ENCODE measurements at regions not wholly inside any gene's neighbourhood (a gene's known extent, or its start where the extent isn't known, plus 50 kb on each side); places are given as distances from the start of the nearest gene placed in this dataset.

DNA sequence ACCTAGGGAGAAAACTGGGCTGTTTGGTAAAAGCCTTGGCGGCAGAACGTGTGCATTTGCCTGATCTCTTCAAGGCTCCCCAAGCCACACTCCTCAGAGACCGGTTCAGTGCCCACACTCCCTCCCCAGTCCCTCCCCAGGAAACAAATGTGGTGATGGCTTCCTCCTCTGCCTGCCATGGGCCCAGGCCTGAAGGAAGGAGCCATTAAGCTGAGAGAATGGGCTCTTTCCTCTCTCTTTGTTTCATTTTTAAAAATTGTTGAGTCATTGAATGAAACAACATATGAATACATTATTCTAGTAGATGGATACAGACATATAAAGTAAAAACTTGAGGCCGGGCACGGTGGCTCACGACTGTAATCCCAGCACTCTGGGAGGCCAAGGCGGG lies 50.6 kb upstream of the YWHAQ start:
- no peak for DNase-seq

DNA sequence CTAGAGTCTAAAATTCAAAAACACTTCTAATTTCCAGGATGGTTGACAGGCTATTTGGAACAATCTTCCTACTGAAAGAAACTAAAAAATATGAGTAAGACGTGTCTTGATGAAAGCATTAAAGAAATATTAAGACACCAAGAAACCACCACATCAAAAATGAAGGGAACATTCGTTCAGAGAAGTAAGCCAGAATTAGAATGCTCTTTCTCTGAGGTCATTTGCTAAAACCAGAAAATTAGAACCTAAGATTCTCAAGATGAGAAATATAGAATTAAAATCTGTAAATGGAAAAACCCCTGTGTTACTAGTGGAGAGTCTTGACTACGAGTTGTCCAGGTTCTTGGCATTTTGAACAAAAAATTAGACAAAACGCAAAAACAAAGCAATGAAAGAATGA lies 54.8 kb upstream of the YWHAQ start:
- DNase-seq: no peak

DNA sequence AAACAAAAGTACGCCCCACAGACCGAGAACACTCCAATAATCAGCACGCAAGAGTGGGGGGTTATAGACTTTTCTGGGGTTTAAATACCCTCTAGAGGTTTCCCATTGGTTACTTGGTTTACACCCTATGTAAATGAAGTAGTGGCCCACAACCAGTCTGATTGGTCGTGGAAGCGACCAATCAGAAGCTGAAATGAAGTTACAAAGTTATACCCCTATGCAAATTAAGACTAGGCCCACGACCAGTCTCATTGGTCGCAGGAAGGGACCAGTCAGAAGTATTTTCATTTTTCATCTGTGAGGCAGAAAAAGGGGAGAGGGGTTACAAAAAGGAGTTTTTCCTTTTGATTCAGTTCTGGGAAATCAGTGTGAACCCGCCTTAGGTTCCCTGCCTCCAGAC lies 55.3 kb upstream of the YWHAQ start:
- no peak for DNase-seq

DNA sequence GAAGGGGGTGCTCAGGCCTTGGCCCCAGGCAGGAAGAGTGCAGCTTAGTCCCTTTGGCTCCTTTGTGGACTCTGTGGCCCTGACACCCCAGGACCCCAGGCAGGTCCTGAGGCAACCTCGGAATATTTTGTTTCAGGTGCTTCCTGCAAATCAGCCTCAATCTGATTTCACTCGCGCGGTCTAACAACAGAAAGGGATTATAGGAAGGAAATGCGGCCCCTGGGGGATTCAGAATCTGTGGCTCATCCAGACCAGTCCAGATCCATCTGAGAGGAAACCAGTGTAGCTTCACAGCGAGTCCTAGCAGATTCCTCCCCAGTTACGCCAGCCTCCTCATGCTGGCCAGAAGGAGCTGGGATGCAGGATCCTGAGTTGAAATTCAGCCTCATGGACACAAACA lies 59.5 kb upstream of the YWHAQ start:
- DNase-seq: no peak

DNA sequence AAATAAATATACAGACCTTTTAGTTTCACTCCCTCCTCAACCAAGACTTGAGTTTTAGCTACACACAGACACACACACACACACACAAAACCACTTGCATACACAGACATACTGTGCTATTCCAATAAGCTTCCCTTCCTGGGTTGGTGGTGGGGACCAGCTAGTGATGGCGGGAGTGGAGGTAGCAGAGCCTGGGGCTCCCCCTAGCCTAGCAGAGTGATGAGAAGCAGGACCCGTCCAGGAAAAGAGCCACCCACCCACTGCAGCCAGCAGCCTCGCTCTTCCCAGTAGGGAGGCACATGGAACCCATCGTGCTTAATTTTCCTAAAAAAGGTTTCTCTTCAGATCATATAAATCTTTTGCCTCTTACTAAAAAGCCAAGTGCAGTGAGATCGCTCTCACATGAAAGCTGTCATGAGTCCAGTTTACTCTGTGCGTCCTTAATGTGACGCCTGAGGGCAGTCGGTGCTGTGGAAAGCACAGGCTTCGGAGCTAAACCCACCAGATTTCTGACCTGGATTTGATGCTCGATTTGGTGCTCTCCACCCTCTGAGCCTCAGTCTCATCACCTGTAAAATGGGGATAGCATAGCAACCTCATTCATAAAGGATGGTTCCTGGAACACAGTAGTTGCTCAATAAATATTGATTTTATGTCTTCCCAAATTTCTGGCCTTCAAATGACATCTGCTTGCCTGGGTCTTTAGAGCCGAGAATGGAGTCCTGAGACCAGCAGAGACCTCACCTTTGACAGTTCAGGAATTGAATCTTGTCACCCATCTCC lies 60.1 kb upstream of the YWHAQ start:
- DNase-seq: peak in 1 of 56 donors; percentile 23

DNA sequence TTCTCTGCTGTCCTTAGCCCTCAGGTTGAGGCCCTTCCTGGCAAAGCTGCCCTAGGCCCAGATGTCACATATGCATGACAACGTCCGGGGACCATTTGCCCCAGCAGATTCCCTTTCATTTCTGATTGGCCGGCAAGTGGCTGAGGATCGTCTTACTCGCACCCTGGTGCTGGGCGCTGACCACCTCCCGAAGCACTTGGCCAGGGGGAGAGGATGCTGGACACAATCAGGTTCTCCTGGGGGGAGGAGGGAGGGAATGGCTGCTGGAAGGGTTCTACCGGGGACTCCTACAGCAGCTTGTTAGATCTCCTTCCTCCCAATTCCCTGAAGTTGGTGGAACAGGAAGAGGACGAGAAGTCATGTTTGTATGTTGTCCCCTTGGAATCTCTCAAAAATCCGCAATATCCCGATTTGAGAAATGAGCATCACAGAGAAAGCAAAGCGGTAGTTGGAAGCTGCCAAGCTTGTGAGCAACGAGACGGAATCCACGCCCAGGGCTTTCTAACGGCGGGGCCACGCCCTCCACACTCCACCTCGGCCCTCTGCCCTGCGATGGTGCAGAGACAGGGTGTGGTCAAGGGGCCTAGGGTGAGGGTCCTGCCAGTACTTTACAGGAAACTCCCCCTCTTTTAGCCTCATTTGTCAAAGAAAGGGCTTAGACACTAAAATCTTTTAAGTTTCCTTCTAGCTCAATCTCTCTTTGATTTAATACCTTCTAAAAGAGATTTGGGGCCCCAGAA lies 61.8 kb upstream of the YWHAQ start:
- no peak for DNase-seq

DNA sequence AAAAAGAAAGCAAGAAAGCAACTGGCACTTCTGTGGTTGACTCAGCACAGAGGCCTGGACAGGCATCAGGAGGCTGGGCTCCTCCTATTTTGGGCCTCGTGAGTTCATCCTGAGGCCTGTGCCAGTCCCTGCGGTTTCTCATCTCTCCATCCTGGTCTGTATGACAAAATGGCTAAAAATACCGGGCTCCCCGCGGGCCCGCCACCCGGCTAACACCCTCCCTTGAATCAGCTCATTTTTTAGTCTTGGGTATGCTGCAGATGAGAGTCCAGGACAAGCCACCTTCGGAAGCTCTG lies 62.3 kb upstream of the YWHAQ start:
- DNase-seq: peak in 1 of 56 donors; percentile 25

DNA sequence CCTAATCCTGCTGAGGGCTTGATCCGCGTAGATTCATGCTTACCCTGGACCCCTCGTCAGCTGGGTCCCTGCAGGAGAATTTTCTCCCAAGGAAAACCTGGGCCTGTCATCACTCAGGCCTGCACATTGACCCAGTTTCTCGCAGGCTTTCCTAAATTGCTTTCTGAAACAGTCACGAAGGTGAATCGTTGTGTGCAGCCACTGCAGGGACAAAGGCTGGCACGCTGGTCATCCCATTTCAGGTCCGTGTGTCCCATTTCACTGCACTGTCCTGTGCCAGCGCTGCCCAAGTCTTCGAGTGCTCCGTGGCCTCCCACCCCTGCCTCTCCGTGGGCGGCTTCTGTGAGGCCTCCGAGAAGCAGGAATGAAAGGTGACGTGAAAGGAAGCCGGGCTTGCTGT lies 62.8 kb upstream of the YWHAQ start:
- no peak for DNase-seq

DNA sequence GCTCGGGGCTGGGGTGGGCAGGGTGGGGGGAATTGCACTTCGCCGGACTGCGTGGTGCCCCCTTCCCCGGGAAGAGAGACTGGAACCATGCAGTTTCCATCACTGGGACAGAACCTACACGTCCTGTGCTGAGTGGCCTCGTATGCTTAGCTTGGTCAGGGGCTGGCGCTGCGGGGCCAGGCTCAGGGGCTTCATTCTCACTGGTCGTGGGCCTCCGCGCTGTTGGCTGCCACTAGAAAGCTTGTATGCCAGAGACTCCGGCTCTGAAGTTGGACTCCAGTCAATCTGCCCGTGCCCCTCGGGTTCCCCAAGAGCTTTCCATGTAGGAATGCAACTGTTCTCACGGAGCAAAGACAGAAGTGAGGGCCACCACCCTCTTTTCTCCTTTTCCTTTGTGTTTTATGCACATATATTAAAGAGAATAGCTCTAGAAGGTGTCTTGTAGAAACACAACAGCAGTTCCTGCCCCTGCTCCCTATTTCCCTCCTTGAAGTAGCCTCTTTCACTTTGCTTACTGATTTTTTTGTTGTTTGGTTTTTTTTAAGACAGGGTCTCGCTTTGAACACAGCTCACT lies 64.0 kb upstream of the YWHAQ start:
- DNase-seq: no peak

DNA sequence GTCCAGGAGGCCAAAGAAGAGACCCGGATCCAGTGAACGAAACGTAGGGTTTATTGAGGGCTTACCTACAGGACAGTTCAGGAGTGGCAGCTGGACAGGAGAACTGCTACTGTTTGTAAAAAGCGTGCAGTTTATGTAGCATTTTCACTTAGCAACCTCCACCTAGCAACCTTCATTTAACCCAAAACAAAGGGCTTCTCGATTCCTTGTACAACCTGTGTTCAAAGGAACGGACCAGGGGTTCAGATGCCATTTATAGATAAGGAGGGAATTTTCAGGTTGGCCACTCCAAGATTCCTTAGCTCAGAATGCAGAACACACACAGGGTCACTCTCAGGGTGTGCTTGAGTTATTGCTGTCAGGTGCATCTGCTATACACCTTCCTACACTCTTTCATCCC lies 65.1 kb upstream of the YWHAQ start:
- DNase-seq: no peak

DNA sequence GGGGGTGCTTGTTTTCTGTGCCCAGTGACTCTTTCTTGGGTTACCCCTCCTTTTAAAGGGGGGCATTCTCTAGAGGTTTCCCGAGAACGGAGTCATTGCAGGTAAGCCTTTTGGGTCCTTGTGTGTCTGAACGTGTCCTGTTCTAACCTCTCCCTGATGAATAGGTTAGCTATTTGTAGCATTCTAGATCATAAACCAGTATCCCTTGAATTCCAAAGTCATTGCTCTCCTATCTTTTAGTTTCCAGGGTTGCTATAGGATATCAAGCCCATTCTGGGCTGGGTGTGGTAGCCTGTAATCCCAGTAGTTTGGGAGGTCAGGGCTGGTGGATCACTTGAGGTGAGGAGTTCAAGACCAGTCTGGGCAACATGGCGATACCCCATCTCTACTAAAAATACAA lies 65.9 kb upstream of the YWHAQ start:
- no peak for DNase-seq

DNA sequence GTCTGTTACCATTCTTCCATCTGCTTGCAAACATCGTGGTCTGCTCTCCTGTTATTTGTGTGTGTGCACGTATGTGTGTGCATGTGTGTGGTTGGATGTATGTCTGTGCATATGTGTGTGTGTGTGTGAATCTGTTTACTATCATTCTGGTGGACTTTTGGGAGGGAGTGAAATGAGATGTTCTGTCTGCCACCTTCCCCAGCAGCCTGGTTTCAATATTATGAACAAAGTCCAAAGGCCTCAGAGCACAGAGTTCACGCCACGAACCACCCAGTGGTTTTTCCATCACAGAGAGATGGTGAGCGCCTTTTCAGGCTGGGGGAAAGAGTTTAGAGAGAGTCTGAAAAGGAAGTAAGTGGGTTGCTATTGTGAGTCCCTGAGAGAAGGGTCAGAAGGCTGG lies 67.1 kb upstream of the YWHAQ start:
- DNase-seq: no peak

DNA sequence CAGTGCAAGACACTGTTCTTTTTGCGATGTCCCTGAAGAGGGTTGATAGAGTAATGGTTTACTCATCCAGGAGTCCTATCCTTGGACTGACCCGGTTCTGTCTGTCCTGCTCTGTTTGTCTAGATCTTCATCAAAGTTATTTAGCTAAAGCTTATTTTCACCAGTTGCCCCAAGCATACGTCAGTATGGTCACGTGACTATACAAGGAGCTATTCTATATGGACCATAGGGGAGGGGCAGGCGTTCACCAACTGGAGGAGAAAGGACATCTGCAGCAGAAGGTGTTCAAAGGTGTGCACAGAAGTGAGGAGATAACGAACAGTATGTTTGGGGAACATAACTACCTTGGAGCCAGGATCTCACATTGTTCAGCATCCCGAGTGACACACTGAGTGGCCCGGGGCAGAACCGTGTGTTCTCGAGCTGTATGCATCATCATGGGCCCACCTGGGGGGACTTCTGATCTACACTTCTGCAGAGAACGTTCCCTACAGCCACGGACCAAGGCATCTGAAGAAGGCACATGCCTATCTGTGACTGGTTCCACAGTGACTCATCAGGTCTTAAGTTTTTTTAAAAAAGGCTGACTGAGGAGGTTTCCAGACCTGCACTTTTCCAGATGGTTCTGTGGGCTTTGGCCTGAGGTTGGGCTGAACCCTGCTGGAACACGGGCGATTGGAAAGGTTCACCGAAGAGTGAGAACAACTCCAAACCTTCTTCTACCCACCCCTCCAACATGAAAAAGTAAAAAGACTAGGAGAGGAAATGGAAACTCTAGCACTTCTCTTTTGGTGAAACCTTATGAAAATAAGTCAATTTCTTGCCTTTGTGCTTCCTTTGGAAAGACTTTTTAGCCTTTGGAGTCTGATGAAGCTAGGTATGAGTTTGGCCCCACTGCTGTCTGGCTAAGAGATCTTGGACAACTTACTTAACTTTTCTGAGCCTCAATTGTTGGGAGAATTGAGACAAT lies 68.6 kb upstream of the YWHAQ start:
- no peak for DNase-seq

DNA sequence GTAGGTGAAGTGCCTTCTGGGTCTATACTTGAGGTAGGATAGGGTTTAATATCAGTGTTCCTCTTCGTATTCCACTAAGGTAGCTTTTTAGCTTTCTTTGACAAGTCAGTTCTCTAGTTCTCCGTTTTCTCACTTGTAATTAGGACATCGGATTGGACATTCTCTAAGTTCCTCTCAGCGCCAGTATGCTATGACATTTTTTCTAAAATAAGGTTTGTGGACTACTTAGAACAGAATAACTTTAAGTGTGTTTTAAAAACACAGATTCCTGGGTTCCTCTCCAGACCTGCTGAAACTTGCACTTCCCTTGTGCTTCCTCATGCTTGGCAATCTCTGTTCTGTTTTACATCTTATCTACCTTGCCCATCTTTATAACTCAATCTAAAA lies 69.3 kb upstream of the YWHAQ start:
- DNase-seq: no peak

DNA sequence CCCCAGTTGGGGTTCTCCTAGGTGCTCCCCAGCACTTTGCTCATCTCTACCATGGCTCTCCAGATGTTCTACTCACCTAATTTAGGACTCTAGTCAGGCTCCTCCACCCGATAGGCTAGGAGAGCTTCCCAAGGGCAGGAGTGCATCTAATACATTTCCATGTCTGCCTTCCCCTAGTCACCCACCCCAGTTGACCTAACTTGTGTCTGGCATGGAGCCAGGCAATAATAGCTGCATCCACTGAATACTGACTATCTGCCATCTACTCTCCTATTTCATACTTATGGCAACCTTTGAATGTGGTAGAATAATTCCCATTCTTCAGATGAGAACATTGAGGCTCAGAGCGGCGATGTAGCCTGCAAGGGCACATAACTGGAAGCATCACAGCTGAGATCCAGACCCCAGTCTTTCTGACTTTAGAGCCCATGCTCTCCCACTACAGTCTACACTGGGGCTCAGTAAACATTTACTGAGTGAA lies 71.8 kb upstream of the YWHAQ start:
- DNase-seq: no peak

DNA sequence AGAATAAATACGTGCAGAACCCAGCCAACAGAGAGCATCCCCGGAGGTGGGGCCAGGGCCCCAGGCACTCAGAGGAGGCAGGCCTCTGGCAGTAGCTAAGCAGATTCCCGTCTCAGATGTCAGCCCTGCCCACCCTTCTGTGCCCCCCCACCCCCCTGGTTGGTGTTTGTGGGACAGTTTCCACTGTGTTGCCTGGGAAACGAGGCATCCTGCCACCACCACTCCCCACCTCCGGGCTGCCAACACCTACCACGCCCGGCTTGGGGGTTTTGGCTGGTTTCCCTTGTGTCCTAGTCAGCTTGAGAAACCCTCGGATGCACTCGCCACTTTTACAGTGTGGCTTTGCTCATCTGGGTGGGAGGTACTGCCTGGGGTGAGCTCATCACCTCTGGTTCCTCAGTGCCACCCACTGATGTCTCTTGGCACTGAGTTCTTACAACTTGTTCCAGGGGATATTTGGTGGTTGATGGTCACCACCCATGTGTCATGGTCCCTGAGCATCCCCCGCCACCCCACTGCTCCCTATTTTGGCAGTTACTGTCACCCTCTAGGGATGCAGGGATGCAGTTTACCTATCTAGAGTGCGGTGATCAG lies 72.4 kb upstream of the YWHAQ start:
- DNase-seq: peak in 29 of 56 donors; percentile 6 to 77 (median 27)

DNA sequence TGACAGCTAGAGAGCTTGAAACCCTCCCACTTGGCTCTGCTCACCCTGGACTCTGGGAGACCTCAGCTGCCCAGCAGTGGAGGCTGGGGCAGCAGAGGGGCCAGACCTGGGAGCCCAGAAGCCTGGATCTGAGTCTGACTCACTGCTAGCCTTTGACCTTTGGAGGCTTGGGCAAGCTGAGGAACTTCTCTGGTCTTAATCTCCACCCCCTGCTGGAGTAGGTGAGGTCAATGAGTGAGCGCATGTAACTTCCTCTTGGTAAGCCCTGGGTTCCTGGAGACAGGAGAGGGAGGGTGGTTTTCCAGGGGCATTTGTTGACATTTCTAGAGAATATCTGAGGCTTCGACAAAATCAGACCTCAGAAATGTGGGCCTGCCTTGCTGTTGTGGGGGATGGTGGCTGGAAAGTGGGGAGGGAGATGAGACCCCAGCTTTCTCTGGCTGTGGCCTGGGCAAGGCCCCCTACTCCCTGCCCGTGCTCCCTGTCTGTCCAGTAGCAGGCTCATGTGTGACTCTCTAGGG lies 73.0 kb upstream of the YWHAQ start:
- peak in 1 of 56 donors; percentile 42 for DNase-seq

DNA sequence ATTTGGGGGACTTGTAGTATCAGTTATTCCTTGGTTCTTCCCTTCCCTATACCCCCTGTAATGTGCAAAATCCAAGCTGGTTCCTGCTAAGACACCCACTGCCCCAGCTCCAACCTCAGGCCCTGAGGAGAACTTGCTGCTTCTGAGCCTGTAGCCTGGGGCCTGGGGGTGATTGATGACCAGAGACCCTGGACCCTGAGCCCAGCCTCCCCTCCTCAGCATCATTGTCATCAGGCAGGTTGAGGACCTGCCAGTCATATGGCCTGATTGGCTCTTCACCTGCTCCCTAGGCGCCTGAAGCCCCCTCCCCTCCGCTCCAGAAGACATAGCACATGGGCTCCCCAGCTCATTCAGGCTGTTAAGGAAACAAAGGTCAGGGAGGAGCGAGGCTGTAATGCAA lies 73.8 kb upstream of the YWHAQ start:
- DNase-seq: no peak

DNA sequence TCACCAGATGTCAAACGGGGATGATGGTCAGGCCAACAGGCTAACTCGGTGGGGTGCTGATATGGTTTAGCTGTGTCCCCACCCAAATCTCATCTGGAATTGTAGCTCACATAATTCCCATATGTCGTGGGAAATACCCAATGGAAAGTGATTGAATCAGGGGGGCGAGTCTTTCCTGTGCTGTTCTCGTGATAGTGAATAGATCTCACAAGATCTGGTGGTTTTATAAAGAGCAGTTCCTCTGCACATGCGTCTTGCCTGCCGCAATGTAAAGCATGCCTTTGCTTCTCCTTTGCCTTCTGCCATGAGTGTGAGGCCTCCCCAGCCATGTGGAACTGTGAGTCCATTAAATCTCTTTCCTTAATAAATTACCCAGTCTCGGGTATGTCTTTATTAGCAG lies 74.4 kb upstream of the YWHAQ start:
- DNase-seq: no peak

DNA sequence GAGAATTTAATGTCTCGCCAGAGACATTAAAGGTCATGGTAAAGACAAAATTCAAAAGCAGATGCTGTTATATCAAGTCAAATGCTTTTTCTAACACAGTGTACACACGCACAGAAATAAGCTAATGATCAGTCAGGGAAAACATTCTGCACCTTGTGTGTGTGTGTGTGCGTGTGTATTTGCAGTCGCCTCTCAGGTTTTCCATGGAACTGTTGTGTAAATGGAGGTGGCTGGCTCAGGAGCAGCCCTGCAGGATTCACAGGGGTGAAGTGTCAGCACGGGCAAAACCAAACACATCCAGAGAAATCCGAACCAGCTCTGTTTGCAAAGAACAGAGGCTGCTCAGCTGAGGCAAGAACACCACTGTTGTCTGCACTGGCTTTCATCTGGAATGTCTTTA lies 76.2 kb upstream of the YWHAQ start:
- DNase-seq: no peak

DNA sequence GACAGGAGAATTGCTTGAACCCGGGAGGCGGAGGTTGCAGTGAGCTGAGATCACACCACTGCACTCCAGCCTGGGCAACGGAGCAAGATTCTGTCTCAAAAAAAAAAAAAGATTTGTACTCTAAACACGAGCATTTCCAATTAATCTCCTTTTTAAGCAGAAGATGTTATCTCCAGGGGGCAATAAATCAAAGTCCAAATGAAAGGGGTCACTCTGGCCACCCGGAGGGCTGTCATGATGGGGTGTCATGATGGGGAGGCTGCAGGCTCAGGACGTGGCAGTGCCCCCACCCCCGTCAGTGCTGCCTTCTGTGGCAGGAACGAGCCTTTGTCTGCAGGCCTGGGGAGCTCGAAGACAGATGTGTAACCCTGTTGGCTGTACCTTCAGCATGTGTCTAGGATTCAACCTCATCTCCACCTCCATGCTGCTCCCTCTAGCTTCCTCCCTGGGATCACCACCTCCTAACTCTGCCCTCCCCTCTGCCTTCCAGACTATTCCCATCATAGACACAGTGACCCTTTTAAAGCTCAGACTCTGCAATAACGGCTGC lies 76.9 kb upstream of the YWHAQ start:
- DNase-seq: no peak
